Daoy (cell line): ENCODE measurements at regions not wholly inside any gene's neighbourhood (a gene's known extent, or its start where the extent isn't known, plus 50 kb on each side); places are given as distances from the start of the nearest gene placed in this dataset.

ENCODE experiments used
- DNase-seq: peaks from one replicate; pipeline ENCODE4 v3.0.0-alpha.2; 2015; ENCODE audit warnings: low read depth

- DNase-seq: no peak
These were observed 214.0 kb upstream of the BTG1 start for GRCh38 chr12:92359581-92360209.

- no peak for DNase-seq
These were observed 212.1 kb upstream of the BTG1 start for GRCh38 chr12:92357584-92358261.

- no peak for DNase-seq
These were observed 210.8 kb upstream of the BTG1 start for GRCh38 chr12:92356425-92356824.

- DNase-seq: no peak
These were observed 204.0 kb upstream of the BTG1 start for GRCh38 chr12:92349635-92350034.

- no peak for DNase-seq
These were observed 196.9 kb upstream of the BTG1 start for GRCh38 chr12:92342574-92342973.

- peak; percentile 13 for DNase-seq
These were observed 195.5 kb upstream of the BTG1 start for GRCh38 chr12:92341065-92341668.

- DNase-seq: no peak
These were observed 194.9 kb upstream of the BTG1 start for GRCh38 chr12:92340441-92341064.

- DNase-seq: no peak
These were observed 194.4 kb upstream of the BTG1 start for GRCh38 chr12:92340003-92340402.

GRCh38 chr12:92339198-92339821, 193.7 kb upstream of the BTG1 start:
- DNase-seq: no peak

- no peak for DNase-seq
These were observed 193.0 kb upstream of the BTG1 start for GRCh38 chr12:92338671-92339070.

GRCh38 chr12:92338102-92338501, 192.5 kb upstream of the BTG1 start:
- DNase-seq: no peak

GRCh38 chr12:92337128-92337527, 191.5 kb upstream of the BTG1 start:
- no peak for DNase-seq

- DNase-seq: no peak
These were observed 191.0 kb upstream of the BTG1 start for GRCh38 chr12:92336641-92337040.

GRCh38 chr12:92335831-92336230, 190.2 kb upstream of the BTG1 start:
- DNase-seq: no peak

GRCh38 chr12:92334552-92334951, 188.9 kb upstream of the BTG1 start:
- DNase-seq: no peak

- DNase-seq: no peak
These were observed 186.9 kb upstream of the BTG1 start for GRCh38 chr12:92332552-92332951.

GRCh38 chr12:92331383-92331782, 185.7 kb upstream of the BTG1 start:
- DNase-seq: no peak

GRCh38 chr12:92330654-92331053, 185.0 kb upstream of the BTG1 start:
- DNase-seq: no peak

- DNase-seq: no peak
These were observed 181.2 kb upstream of the BTG1 start for GRCh38 chr12:92326877-92327276.

- DNase-seq: no peak
These were observed 179.3 kb upstream of the BTG1 start for GRCh38 chr12:92324849-92325500.

GRCh38 chr12:92312463-92312964, 166.9 kb upstream of the BTG1 start:
- no peak for DNase-seq
